ENCODE measurements at regions not wholly inside any gene's neighbourhood (a gene's known extent, or its start where the extent isn't known, plus 50 kb on each side); places are given as distances from the start of the nearest gene placed in this dataset.

DNA sequence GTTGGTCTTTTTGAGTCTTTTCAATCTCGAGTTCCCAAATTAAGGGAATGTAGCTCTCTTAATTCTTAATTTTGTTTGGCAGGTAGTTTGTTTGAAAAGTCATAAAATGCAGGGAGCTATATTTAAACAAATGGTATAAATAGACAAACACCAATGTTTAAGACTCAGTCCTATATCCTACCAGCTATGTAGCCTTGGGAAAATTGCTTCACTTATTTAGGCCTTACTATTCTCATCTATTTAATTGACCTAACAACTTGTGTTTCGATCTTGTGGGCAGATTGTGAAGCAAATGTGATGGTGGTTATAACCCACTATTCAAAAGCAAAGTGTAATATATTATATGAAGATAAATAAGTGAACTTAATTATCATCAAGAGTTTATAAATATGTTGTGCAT is 167.3 kb upstream of the KCTD3 start:
- no peak overlapping the region for H3K4me3 ChIP-seq (ENCODE audit: low read depth, low read length)
- ChIA-PET CTCF (no interaction called here), POLR2A (no interaction called here)
- H3K27ac ChIP-seq (ENCODE audit: extremely low read depth, low read depth, low read length), result no peak overlapping the region
- H3K9me3 ChIP-seq (ENCODE audit: control insufficient read depth, insufficient read depth, low read depth, low read length), result no peaks in the 10 kb centered on the region
- no peaks in the 10 kb centered on the region for H3K4me1 ChIP-seq (ENCODE audit: control insufficient read depth, insufficient read depth, low read length)
- no peaks in the 10 kb centered on the region for H3K36me3 ChIP-seq (ENCODE audit: control insufficient read depth in 2 of 2, insufficient read depth in 1 of 2, low read length in 2 of 2)
- no peak for TF ChIP-seq ZNF654 (tag by site-specific recombination; IDR thresholded peaks at IDR 0.05; ENCODE audit: low read depth)
- TF ChIP-seq ZBTB11 (tag by site-specific recombination; conservative IDR thresholded peaks at IDR 0.05; ENCODE audit: low read depth), result no peak
- TF ChIP-seq GFI1B (tag by site-specific recombination; IDR thresholded peaks at IDR 0.05), result no peak
- no peak for TF ChIP-seq PRDM4 (tag by site-specific recombination; IDR thresholded peaks at IDR 0.05)
- TF ChIP-seq ZFP69B (tag by site-specific recombination; IDR thresholded peaks at IDR 0.05), result no peak
- TF ChIP-seq YY1 (tag by site-specific recombination; IDR thresholded peaks at IDR 0.05), result no peak
- no peak for TF ChIP-seq RBAK (tag by site-specific recombination; IDR thresholded peaks at IDR 0.05)
- TF ChIP-seq ZNF132 (tag by site-specific recombination; IDR thresholded peaks at IDR 0.05; ENCODE audit: borderline replicate concordance), result no peak
- no peak for TF ChIP-seq ZNF473 (tag by site-specific recombination; IDR thresholded peaks at IDR 0.05)
- TF ChIP-seq, protein P1, sequence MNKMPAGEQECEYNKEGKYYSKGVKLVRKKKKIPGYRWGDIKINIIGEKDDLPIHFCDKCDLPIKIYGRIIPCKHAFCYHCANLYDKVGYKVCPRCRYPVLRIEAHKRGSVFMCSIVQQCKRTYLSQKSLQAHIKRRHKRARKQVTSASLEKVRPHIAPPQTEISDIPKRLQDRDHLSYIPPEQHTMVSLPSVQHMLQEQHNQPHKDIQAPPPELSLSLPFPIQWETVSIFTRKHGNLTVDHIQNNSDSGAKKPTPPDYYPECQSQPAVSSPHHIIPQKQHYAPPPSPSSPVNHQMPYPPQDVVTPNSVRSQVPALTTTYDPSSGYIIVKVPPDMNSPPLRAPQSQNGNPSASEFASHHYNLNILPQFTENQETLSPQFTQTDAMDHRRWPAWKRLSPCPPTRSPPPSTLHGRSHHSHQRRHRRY (tag by site-specific recombination; IDR thresholded peaks at IDR 0.05), result no peak
- TF ChIP-seq ZNF596 (tag by site-specific recombination; IDR thresholded peaks at IDR 0.05), result no peak

- Histone ChIP-seq H3K4me3 (ENCODE audit: low read depth, low read length) (no peak overlapping the region), H3K36me3 (ENCODE audit: control insufficient read depth in 2 of 2, insufficient read depth in 1 of 2, low read length in 2 of 2) (no peaks in the 10 kb centered on the region), H3K27ac (ENCODE audit: extremely low read depth, low read depth, low read length) (no peak overlapping the region), H3K9me3 (ENCODE audit: control insufficient read depth, insufficient read depth, low read depth, low read length) (no peaks in the 10 kb centered on the region), H3K4me1 (ENCODE audit: control insufficient read depth, insufficient read depth, low read length) (no peaks in the 10 kb centered on the region)
- ChIA-PET CTCF (interaction anchor here (1.1 kb wide), 1 partner anchor 163 kb away, joined by 4 read pairs; no protein-coding TSS in a partner anchor), POLR2A (no interaction called here)
- TF ChIP-seq ZFP3 (tag by site-specific recombination; IDR thresholded peaks at IDR 0.05; ENCODE audit: low read depth) (no peak), ZNF792 (tag by site-specific recombination; IDR thresholded peaks at IDR 0.05) (no peak), ZNF785 (tag by site-specific recombination; IDR thresholded peaks at IDR 0.05) (no peak), ZSCAN16 (tag by site-specific recombination; IDR thresholded peaks at IDR 0.05) (no peak), GLIS2 (tag by site-specific recombination; IDR thresholded peaks at IDR 0.05) (no peak), ZNF561 (tag by site-specific recombination; IDR thresholded peaks at IDR 0.05; ENCODE audit: borderline replicate concordance) (no peak), ZNF704 (tag by site-specific recombination; IDR thresholded peaks at IDR 0.05) (no peak), ZNF37A (tag by site-specific recombination; IDR thresholded peaks at IDR 0.05) (no peak), ZNF184 (tag by site-specific recombination; IDR thresholded peaks at IDR 0.05) (no peak), ZNF510 (tag by site-specific recombination; IDR thresholded peaks at IDR 0.05; ENCODE audit: insufficient replicate concordance) (no peak), HOXC10 (CRISPR knock-in tag; IDR thresholded peaks at IDR 0.05) (no peak), SCRT1 (tag by site-specific recombination; IDR thresholded peaks at IDR 0.05; ENCODE audit: borderline replicate concordance) (no peak)
- TF ChIP-seq, protein P2, sequence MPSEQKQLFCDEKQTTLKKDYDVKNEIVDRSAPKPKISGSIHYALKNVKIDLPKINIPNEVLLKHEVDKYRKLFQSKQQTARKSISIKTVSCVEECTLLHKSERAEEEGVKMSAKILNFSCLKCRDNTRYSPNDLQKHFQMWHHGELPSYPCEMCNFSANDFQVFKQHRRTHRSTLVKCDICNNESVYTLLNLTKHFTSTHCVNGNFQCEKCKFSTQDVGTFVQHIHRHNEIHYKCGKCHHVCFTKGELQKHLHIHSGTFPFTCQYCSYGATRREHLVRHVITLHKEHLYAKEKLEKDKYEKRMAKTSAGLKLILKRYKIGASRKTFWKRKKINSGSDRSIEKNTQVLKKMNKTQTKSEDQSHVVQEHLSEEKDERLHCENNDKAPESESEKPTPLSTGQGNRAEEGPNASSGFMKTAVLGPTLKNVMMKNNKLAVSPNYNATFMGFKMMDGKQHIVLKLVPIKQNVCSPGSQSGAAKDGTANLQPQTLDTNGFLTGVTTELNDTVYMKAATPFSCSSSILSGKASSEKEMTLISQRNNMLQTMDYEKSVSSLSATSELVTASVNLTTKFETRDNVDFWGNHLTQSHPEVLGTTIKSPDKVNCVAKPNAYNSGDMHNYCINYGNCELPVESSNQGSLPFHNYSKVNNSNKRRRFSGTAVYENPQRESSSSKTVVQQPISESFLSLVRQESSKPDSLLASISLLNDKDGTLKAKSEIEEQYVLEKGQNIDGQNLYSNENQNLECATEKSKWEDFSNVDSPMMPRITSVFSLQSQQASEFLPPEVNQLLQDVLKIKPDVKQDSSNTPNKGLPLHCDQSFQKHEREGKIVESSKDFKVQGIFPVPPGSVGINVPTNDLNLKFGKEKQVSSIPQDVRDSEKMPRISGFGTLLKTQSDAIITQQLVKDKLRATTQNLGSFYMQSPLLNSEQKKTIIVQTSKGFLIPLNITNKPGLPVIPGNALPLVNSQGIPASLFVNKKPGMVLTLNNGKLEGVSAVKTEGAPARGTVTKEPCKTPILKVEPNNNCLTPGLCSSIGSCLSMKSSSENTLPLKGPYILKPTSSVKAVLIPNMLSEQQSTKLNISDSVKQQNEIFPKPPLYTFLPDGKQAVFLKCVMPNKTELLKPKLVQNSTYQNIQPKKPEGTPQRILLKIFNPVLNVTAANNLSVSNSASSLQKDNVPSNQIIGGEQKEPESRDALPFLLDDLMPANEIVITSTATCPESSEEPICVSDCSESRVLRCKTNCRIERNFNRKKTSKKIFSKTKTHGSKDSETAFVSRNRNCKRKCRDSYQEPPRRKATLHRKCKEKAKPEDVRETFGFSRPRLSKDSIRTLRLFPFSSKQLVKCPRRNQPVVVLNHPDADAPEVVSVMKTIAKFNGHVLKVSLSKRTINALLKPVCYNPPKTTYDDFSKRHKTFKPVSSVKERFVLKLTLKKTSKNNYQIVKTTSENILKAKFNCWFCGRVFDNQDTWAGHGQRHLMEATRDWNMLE (tag by site-specific recombination; conservative IDR thresholded peaks at IDR 0.05; ENCODE audit: low read depth), result no peak
Measured at GRCh38 chr1:215400741-215401140, 166.4 kb upstream of the KCTD3 start.

Measured in HEK293 (cell line).